Thyroid gland (tissue), 4 donors: ENCODE measurements at regions not wholly inside any gene's neighbourhood (a gene's known extent, or its start where the extent isn't known, plus 50 kb on each side); places are given as distances from the start of the nearest gene placed in this dataset.

Source experiments
- POLR2A ChIP-seq, 2 donors: fragments of 450-650 bp; IDR thresholded peaks; one replicate each; pipeline ENCODE4 v1.6.1; 2017; ENCODE audit warnings: antibody characterized with exemption in 2 of 2, mild to moderate bottlenecking in 2 of 2, moderate library complexity in 1 of 2
- TF ChIP-seq, protein P1 (sequence below), 6 experiments: fragments of 200-600 bp in 3 of 6; fragments of 450-650 bp in 3 of 6; sonication (generic) in 3 of 6; IDR thresholded peaks; one replicate each; pipeline ENCODE4 v1.5.1; 2016 to 2019; ENCODE audit warnings: antibody characterized with exemption in 6 of 6, mild to moderate bottlenecking in 2 of 6, inconsistent platforms in 1 of 6, moderate library complexity in 1 of 6

GRCh38 chr13:40023595-40024203, 368.2 kb downstream of the COG6 start:
- TF ChIP-seq, protein P1, sequence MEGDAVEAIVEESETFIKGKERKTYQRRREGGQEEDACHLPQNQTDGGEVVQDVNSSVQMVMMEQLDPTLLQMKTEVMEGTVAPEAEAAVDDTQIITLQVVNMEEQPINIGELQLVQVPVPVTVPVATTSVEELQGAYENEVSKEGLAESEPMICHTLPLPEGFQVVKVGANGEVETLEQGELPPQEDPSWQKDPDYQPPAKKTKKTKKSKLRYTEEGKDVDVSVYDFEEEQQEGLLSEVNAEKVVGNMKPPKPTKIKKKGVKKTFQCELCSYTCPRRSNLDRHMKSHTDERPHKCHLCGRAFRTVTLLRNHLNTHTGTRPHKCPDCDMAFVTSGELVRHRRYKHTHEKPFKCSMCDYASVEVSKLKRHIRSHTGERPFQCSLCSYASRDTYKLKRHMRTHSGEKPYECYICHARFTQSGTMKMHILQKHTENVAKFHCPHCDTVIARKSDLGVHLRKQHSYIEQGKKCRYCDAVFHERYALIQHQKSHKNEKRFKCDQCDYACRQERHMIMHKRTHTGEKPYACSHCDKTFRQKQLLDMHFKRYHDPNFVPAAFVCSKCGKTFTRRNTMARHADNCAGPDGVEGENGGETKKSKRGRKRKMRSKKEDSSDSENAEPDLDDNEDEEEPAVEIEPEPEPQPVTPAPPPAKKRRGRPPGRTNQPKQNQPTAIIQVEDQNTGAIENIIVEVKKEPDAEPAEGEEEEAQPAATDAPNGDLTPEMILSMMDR (IDR thresholded peaks at IDR 0.05), result no peak
- no peak for TF ChIP-seq POLR2A (IDR thresholded peaks at IDR 0.05)
